Karpas-422 (cell line): ENCODE measurements at regions not wholly inside any gene's neighbourhood (a gene's known extent, or its start where the extent isn't known, plus 50 kb on each side); places are given as distances from the start of the nearest gene placed in this dataset.
"Not testable (repeated sequence)": the region's sequence is repeated elsewhere in the genome, so short reads cannot be mapped to it uniquely, and the experiment has no call there.

Experiments
- DNase-seq: peaks from one replicate; pipeline ENCODE4 v3.0.0-alpha.2; 2015
- H2AFZ ChIP-seq: fragments of 200-600 bp; sonication (generic); 2 replicates; pipeline ENCODE4 v1.6.1; 2014; ENCODE audit warnings: antibody characterized with exemption, low read length, mixed read lengths
- H3K27ac ChIP-seq: fragments of 200-600 bp; sonication (generic); 2 replicates; pipeline ENCODE4 v1.5.1; 2014; ENCODE audit warnings: mild to moderate bottlenecking, low read length, moderate library complexity
- H3K27me3 ChIP-seq: fragments of 200-600 bp; sonication (generic); 2 replicates; pipeline ENCODE4 v1.6.1; 2014; ENCODE audit warnings: low read length, mixed read lengths
- H3K36me3 ChIP-seq: fragments of 200-600 bp; sonication (generic); 2 replicates; pipeline ENCODE4 v1.6.1; 2014; ENCODE audit warnings: low read length, mixed read lengths; ENCODE audit not compliant: insufficient read depth
- H3K4me1 ChIP-seq: fragments of 200-600 bp; sonication (generic); 2 replicates; pipeline ENCODE4 v1.6.1; 2014; ENCODE audit warnings: mild to moderate bottlenecking, low read length, mixed read lengths
- H3K4me2 ChIP-seq: fragments of 200-600 bp; sonication (generic); 2 replicates; pipeline ENCODE4 v1.6.1; 2014; ENCODE audit warnings: low read length, low read depth, mild to moderate bottlenecking; ENCODE audit not compliant: poor library complexity, severe bottlenecking
- H3K4me3 ChIP-seq: fragments of 200-600 bp; sonication (generic); 2 replicates; pipeline ENCODE4 v1.5.1; 2014; ENCODE audit warnings: mild to moderate bottlenecking, antibody characterized with exemption, low read length, mixed read lengths
- H3K79me2 ChIP-seq: fragments of 200-600 bp; sonication (generic); 2 replicates; pipeline ENCODE4 v1.6.1; 2014; ENCODE audit warnings: mild to moderate bottlenecking, low read length, mixed read lengths
- H3K9ac ChIP-seq: fragments of 200-600 bp; sonication (generic); 2 replicates; pipeline ENCODE4 v1.6.0; 2014; ENCODE audit warnings: low read length
- H3K9me2 ChIP-seq: fragments of 200-600 bp; sonication (generic), shearing (Covaris generic); replicated peaks from 2 replicates; pipeline ENCODE4 v1.6.0; 2014; ENCODE audit warnings: mild to moderate bottlenecking, low read length, moderate library complexity; ENCODE audit not compliant: insufficient read depth
- H3K9me3 ChIP-seq: fragments of 300-700, 200-600 bp; sonication (generic); 2 replicates; pipeline ENCODE4 v1.6.1; 2014; ENCODE audit warnings: low read length, mixed read lengths
- H4K20me1 ChIP-seq: fragments of 200-600 bp; sonication (generic); 2 replicates; pipeline ENCODE4 v1.6.1; 2014; ENCODE audit warnings: mild to moderate bottlenecking, antibody characterized with exemption, low read length, low read depth; ENCODE audit not compliant: insufficient read depth

DNA sequence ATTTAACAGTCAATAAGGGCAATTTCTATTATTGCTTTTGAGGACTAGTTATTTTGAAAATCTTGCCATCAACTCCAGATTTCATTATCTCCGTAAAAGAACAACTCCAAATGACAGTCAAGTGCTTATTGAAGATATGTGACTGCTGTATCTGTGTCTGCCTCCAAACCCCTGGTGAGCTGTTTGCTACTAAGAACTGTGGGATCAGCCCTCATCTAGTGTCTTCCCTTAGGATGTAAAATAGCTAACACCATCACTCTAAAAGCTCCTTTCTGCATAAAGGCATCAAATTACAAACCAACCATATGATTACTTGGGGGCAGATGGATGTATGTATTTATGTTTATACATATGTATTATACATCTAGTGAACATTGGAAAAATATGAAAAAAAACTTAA, 70.8 kb upstream of the SLC13A1 start:
- H3K4me3 ChIP-seq: no peak overlapping the region
- H3K9ac ChIP-seq: no peak overlapping the region
- DNase-seq: no peak
- no peak overlapping the region for H3K27ac ChIP-seq
- no peaks in the 10 kb centered on the region for H3K36me3 ChIP-seq
- no peaks in the 10 kb centered on the region for H3K4me1 ChIP-seq
- no peaks in the 10 kb centered on the region for H4K20me1 ChIP-seq
- no peak overlapping the region for H3K4me2 ChIP-seq
- H3K79me2 ChIP-seq: no peaks in the 10 kb centered on the region
- H2AFZ ChIP-seq: no peak overlapping the region
- no peaks in the 10 kb centered on the region for H3K27me3 ChIP-seq
- no peaks in the 10 kb centered on the region for H3K9me2 ChIP-seq
- no peaks in the 10 kb centered on the region for H3K9me3 ChIP-seq

- Histone ChIP-seq H3K27me3 (no peaks in the 10 kb centered on the region), H3K4me2 (no peak overlapping the region), H3K27ac (no peak overlapping the region), H3K4me1 (no peaks in the 10 kb centered on the region), H3K9me3 (no peaks in the 10 kb centered on the region), H3K36me3 (no peaks in the 10 kb centered on the region), H2AFZ (no peak overlapping the region), H3K4me3 (no peak overlapping the region), H3K9me2 (no peaks in the 10 kb centered on the region), H3K9ac (no peak overlapping the region), H3K79me2 (no peaks in the 10 kb centered on the region), H4K20me1 (no peaks in the 10 kb centered on the region)
- DNase-seq: no peak
These were observed 66.1 kb upstream of the SLC13A1 start for GRCh38 chr7:123265853-123266252.

GRCh38 chr7:123264820-123265219, 65.1 kb upstream of the SLC13A1 start:
- not testable (repeated sequence) for H3K27me3 ChIP-seq, DNase-seq, H3K9me3 ChIP-seq, H3K27ac ChIP-seq, H2AFZ ChIP-seq, H3K4me1 ChIP-seq, H3K4me3 ChIP-seq, H3K9me2 ChIP-seq, H4K20me1 ChIP-seq, H3K4me2 ChIP-seq, H3K79me2 ChIP-seq, H3K9ac ChIP-seq, H3K36me3 ChIP-seq

GRCh38 chr7:123260428-123260960, 60.7 kb upstream of the SLC13A1 start:
- Histone ChIP-seq H4K20me1 (no peaks in the 10 kb centered on the region), H3K27ac (no peak overlapping the region), H3K4me1 (no peaks in the 10 kb centered on the region), H2AFZ (no peak overlapping the region), H3K9me2 (no peaks in the 10 kb centered on the region), H3K36me3 (no peaks in the 10 kb centered on the region), H3K9ac (no peak overlapping the region), H3K79me2 (no peaks in the 10 kb centered on the region), H3K27me3 (no peaks in the 10 kb centered on the region), H3K9me3 (no peaks in the 10 kb centered on the region), H3K4me2 (no peak overlapping the region), H3K4me3 (no peak overlapping the region)
- DNase-seq: no peak

DNA sequence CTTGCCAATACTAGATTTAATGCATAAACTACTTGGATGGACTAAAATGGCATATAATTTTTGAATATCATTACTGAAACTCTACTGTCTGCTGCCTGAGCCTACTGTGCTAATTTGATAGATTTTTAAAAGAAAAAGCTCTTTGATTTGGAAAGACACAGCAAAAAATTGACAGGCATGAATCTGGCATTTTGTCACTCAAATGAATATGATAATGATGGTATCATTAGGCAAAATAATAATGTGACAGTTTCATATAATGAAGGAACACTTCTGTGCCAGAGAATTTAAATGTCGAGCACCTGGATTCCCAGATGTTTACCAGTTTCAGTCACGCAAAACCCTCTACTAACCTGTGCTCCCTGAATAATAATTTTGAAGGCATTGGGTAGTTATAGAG, 60.0 kb upstream of the SLC13A1 start:
- Histone ChIP-seq H3K27ac (no peak overlapping the region), H3K4me2 (no peak overlapping the region), H4K20me1 (no peaks in the 10 kb centered on the region), H3K79me2 (no peaks in the 10 kb centered on the region), H3K27me3 (no peaks in the 10 kb centered on the region), H3K9me3 (no peaks in the 10 kb centered on the region), H3K4me1 (no peaks in the 10 kb centered on the region), H3K36me3 (no peaks in the 10 kb centered on the region), H3K9me2 (no peaks in the 10 kb centered on the region), H3K9ac (no peak overlapping the region), H2AFZ (no peak overlapping the region), H3K4me3 (no peak overlapping the region)
- no peak for DNase-seq
